ENCODE measurements at regions not wholly inside any gene's neighbourhood (a gene's known extent, or its start where the extent isn't known, plus 50 kb on each side); places are given as distances from the start of the nearest gene placed in this dataset.

- Histone ChIP-seq H3K27me3 (replicated peaks; ENCODE audit: insufficient read depth) (no peaks in the 10 kb centered on the region), H3K4me3 (no peak overlapping the region), H3K4me1 (ENCODE audit: control insufficient read depth in 1 of 2, low read depth in 2 of 2) (no peaks in the 10 kb centered on the region), H3K36me3 (no peaks in the 10 kb centered on the region), H3K9me3 (no peaks in the 10 kb centered on the region), H3K27ac (no peak overlapping the region)
- DNase-seq (ENCODE audit: low spot score) (no peak), ATAC-seq (ENCODE audit: insufficient number of reproducible peaks, low FRiP score, low read depth) (no peak)
- TF ChIP-seq CTCF (IDR thresholded peaks at IDR 0.05), result no peak
These were observed 94.8 kb upstream of the CNKSR3 start for GRCh38 chr6:154605178-154605881.

GRCh38 chr6:154605882-154606370 is 95.4 kb upstream of the CNKSR3 start:
- ATAC-seq (ENCODE audit: insufficient number of reproducible peaks, low FRiP score, low read depth) (no peak), DNase-seq (ENCODE audit: low spot score) (no peak)
- Histone ChIP-seq H3K9me3 (no peaks in the 10 kb centered on the region), H3K27ac (no peak overlapping the region), H3K27me3 (replicated peaks; ENCODE audit: insufficient read depth) (no peaks in the 10 kb centered on the region), H3K36me3 (no peaks in the 10 kb centered on the region), H3K4me1 (ENCODE audit: control insufficient read depth in 1 of 2, low read depth in 2 of 2) (no peaks in the 10 kb centered on the region), H3K4me3 (no peak overlapping the region)
- TF ChIP-seq CTCF (IDR thresholded peaks at IDR 0.05), result no peak

GRCh38 chr6:154606457-154606856 is 96.0 kb upstream of the CNKSR3 start:
- no peak for ATAC-seq (ENCODE audit: insufficient number of reproducible peaks, low FRiP score, low read depth)

GRCh38 chr6:154606860-154607259 is 96.4 kb upstream of the CNKSR3 start:
- H3K27me3 ChIP-seq (replicated peaks; ENCODE audit: insufficient read depth), result no peaks in the 10 kb centered on the region
- H3K27ac ChIP-seq, result no peak overlapping the region

More at GRCh38 chr6:154606457-154606856, 96.0 kb upstream of the CNKSR3 start:
- no peak overlapping the region for H3K4me3 ChIP-seq
- DNase-seq (ENCODE audit: low spot score), result no peak
- no peaks in the 10 kb centered on the region for H3K27me3 ChIP-seq (replicated peaks; ENCODE audit: insufficient read depth)
- no peak for TF ChIP-seq CTCF (IDR thresholded peaks at IDR 0.05)
- H3K4me1 ChIP-seq (ENCODE audit: control insufficient read depth in 1 of 2, low read depth in 2 of 2), result no peaks in the 10 kb centered on the region
- no peak overlapping the region for H3K27ac ChIP-seq
- H3K9me3 ChIP-seq, result no peaks in the 10 kb centered on the region
- H3K36me3 ChIP-seq, result no peaks in the 10 kb centered on the region

GRCh38 chr6:154611241-154611640 is 100.8 kb upstream of the CNKSR3 start:
- Histone ChIP-seq H3K27me3 (replicated peaks; ENCODE audit: insufficient read depth) (no peaks in the 10 kb centered on the region), H3K4me3 (no peak overlapping the region), H3K36me3 (no peaks in the 10 kb centered on the region), H3K27ac (no peak overlapping the region), H3K9me3 (no peaks in the 10 kb centered on the region), H3K4me1 (ENCODE audit: control insufficient read depth in 1 of 2, low read depth in 2 of 2) (peaks cover 0 to 7% of the 10 kb centered on the region in 2 donors)
- DNase-seq (ENCODE audit: low spot score) (no peak), ATAC-seq (ENCODE audit: insufficient number of reproducible peaks, low FRiP score, low read depth) (no peak)
- no peak for TF ChIP-seq CTCF (IDR thresholded peaks at IDR 0.05)

More at GRCh38 chr6:154606860-154607259, 96.4 kb upstream of the CNKSR3 start:
- TF ChIP-seq CTCF (IDR thresholded peaks at IDR 0.05), result no peak
- DNase-seq (ENCODE audit: low spot score), result no peak
- no peak for ATAC-seq (ENCODE audit: insufficient number of reproducible peaks, low FRiP score, low read depth)
- Histone ChIP-seq H3K9me3 (no peaks in the 10 kb centered on the region), H3K4me3 (no peak overlapping the region), H3K36me3 (no peaks in the 10 kb centered on the region), H3K4me1 (ENCODE audit: control insufficient read depth in 1 of 2, low read depth in 2 of 2) (no peaks in the 10 kb centered on the region)

Data from thoracic aorta (tissue), 2 donors.